H9 (cell line): ENCODE measurements at regions not wholly inside any gene's neighbourhood (a gene's known extent, or its start where the extent isn't known, plus 50 kb on each side); places are given as distances from the start of the nearest gene placed in this dataset.

Experiments used
- DNase-seq: peaks from one replicate; pipeline ENCODE4 v3.0.0-alpha.2; 2017
- H2AFZ ChIP-seq: one replicate; pipeline ENCODE4 v1.6.1; 2013; ENCODE audit warnings: mild to moderate bottlenecking, low read length, control low read depth, moderate library complexity
- H2AK5ac ChIP-seq: 2 replicates; pipeline ENCODE4 v1.6.1; 2013; ENCODE audit warnings: low read length, control low read depth, mixed read lengths; ENCODE audit not compliant: insufficient read length
- H2BK120ac ChIP-seq: one replicate; pipeline ENCODE4 v1.6.1; 2013; ENCODE audit warnings: low read depth, mild to moderate bottlenecking, low read length, control low read depth, inconsistent platforms; ENCODE audit not compliant: poor library complexity, severe bottlenecking
- H2BK12ac ChIP-seq: 2 replicates; pipeline ENCODE4 v1.6.1; 2013; ENCODE audit warnings: low read length, control low read depth, mixed read lengths, low read depth; ENCODE audit not compliant: insufficient read length
- H2BK15ac ChIP-seq: 2 replicates; pipeline ENCODE4 v1.6.1; 2013; ENCODE audit warnings: low read depth, low read length, control low read depth
- H2BK20ac ChIP-seq: one replicate; pipeline ENCODE4 v1.6.1; 2013; ENCODE audit warnings: low read depth, mild to moderate bottlenecking, low read length, control low read depth, inconsistent platforms; ENCODE audit not compliant: poor library complexity, severe bottlenecking
- H2BK5ac ChIP-seq: 2 replicates; pipeline ENCODE4 v1.6.1; 2013; ENCODE audit warnings: low read length, control low read depth, mixed read lengths; ENCODE audit not compliant: insufficient read length
- H3K14ac ChIP-seq: 2 replicates; pipeline ENCODE4 v1.6.1; 2013; ENCODE audit warnings: low read length, control low read depth; ENCODE audit not compliant: insufficient read depth
- H3K18ac ChIP-seq: 2 replicates; pipeline ENCODE4 v1.6.1; 2013; ENCODE audit warnings: low read depth, mild to moderate bottlenecking, mixed read lengths, low read length, control low read depth; ENCODE audit not compliant: insufficient read length
- H3K23ac ChIP-seq: 2 replicates; pipeline ENCODE4 v1.6.1; 2013; ENCODE audit warnings: low read length, control low read depth, mixed read lengths, low read depth; ENCODE audit not compliant: insufficient read length
- H3K23me2 ChIP-seq: 2 replicates; pipeline ENCODE4 v1.6.1; 2013; ENCODE audit warnings: low read depth, mild to moderate bottlenecking, mixed read lengths, low read length, control low read depth; ENCODE audit not compliant: insufficient read length, poor library complexity, severe bottlenecking
- H3K27ac ChIP-seq: 2 replicates; pipeline ENCODE4 v1.5.1; 2013; ENCODE audit warnings: low read length, control low read depth, mixed read lengths, low read depth; ENCODE audit not compliant: insufficient read length
- H3K27me3 ChIP-seq: 2 replicates; pipeline ENCODE4 v1.6.1; 2013; ENCODE audit warnings: low read length, control low read depth, inconsistent platforms; ENCODE audit not compliant: insufficient read depth
- H3K4ac ChIP-seq: 2 replicates; pipeline ENCODE4 v1.6.1; 2013; ENCODE audit warnings: low read depth, mild to moderate bottlenecking, control low read depth, inconsistent platforms, low read length, moderate library complexity
- H3K4me1 ChIP-seq: 2 replicates; pipeline ENCODE4 v1.6.1; 2013; ENCODE audit warnings: low read length, control low read depth, inconsistent platforms; ENCODE audit not compliant: insufficient read depth
- H3K4me2 ChIP-seq: 2 replicates; pipeline ENCODE4 v1.6.1; 2013; ENCODE audit warnings: low read length, control low read depth, mixed read lengths; ENCODE audit not compliant: insufficient read length, insufficient read depth
- H3K56ac ChIP-seq: 2 replicates; pipeline ENCODE4 v1.6.1; 2013; ENCODE audit warnings: low read depth, mild to moderate bottlenecking, mixed read lengths, low read length, control low read depth; ENCODE audit not compliant: insufficient read length
- H3K79me1 ChIP-seq: 2 replicates; pipeline ENCODE4 v1.6.1; 2013; ENCODE audit warnings: low read depth, mild to moderate bottlenecking, moderate library complexity, low read length, control low read depth, inconsistent platforms; ENCODE audit not compliant: insufficient read depth, poor library complexity, severe bottlenecking
- H3K79me2 ChIP-seq: 2 replicates; pipeline ENCODE4 v1.6.1; 2013; ENCODE audit warnings: low read length, control low read depth, inconsistent platforms; ENCODE audit not compliant: insufficient read depth
- H3K9ac ChIP-seq: 2 replicates; pipeline ENCODE4 v1.6.1; 2013; ENCODE audit warnings: low read length, control low read depth, mixed read lengths; ENCODE audit not compliant: insufficient read length; ENCODE audit errors: extremely low read depth
- H3K9me3 ChIP-seq: one replicate; pipeline ENCODE4 v1.6.1; 2013; ENCODE audit warnings: low read depth, low read length, inconsistent platforms; ENCODE audit not compliant: control insufficient read depth
- H3T11ph ChIP-seq: one replicate; pipeline ENCODE4 v1.6.1; 2013; ENCODE audit warnings: mild to moderate bottlenecking, low read length, control low read depth, inconsistent platforms
- H4K20me1 ChIP-seq: one replicate; pipeline ENCODE4 v1.6.1; 2013; ENCODE audit not compliant: control insufficient read depth, insufficient read length, insufficient read depth
- H4K5ac ChIP-seq: 2 replicates; pipeline ENCODE4 v1.6.1; 2013; ENCODE audit warnings: low read depth, mild to moderate bottlenecking, mixed read lengths, low read length, control low read depth; ENCODE audit not compliant: insufficient read length
- H4K8ac ChIP-seq: replicated peaks from 2 replicates; pipeline ENCODE4 v1.6.1; 2013; ENCODE audit warnings: low read length, control low read depth, mixed read lengths, low read depth; ENCODE audit not compliant: insufficient read length
- H4K91ac ChIP-seq: 2 replicates; pipeline ENCODE4 v1.6.1; 2013; ENCODE audit warnings: low read depth, mild to moderate bottlenecking, moderate library complexity, mixed read lengths, low read length, control low read depth; ENCODE audit not compliant: insufficient read length
- H3K27ac Mint-ChIP-seq, 3 experiments: 2 replicates in 2 of 3; 3 replicates in 1 of 3; pipeline ENCODE4 v1.8.0; 2020 to 2021; ENCODE audit warnings: mixed read lengths in 3 of 3, mild to moderate bottlenecking in 1 of 3, moderate library complexity in 1 of 3
- H3K27me3 Mint-ChIP-seq: 2 replicates; pipeline ENCODE4 v1.8.0; 2021; ENCODE audit warnings: low read depth, mild to moderate bottlenecking, moderate library complexity, mixed read lengths
- H3K36me3 Mint-ChIP-seq, 3 experiments: 2 replicates in 2 of 3; 3 replicates in 1 of 3; pipeline ENCODE4 v1.8.0; 2020 to 2021; ENCODE audit warnings: low read depth in 3 of 3, mixed read lengths in 3 of 3; ENCODE audit not compliant: insufficient read depth in 1 of 3
- H3K4me1 Mint-ChIP-seq, 2 experiments: 2 replicates each; pipeline ENCODE4 v1.8.0; 2020; ENCODE audit warnings: mixed read lengths in 2 of 2
- H3K4me3 Mint-ChIP-seq, 2 experiments: 2 replicates in 1 of 2; 3 replicates in 1 of 2; pipeline ENCODE4 v1.8.0; 2020 to 2021; ENCODE audit warnings: mild to moderate bottlenecking in 2 of 2, mixed read lengths in 2 of 2, moderate library complexity in 1 of 2
- H3K9me3 Mint-ChIP-seq, 2 experiments: 2 replicates in 1 of 2; 3 replicates in 1 of 2; pipeline ENCODE4 v1.8.0; 2020; ENCODE audit warnings: mild to moderate bottlenecking in 2 of 2, mixed read lengths in 2 of 2, moderate library complexity in 1 of 2
- WGBS: extraction: QIAGEN DNeasy Blood & Tissue Kit; methylation state at CpG from one replicate; pipeline ENCODE4 v1.1.7; 2013; ENCODE audit warnings: missing lambda C conversion rate, low lambda C conversion rate, mixed read lengths; ENCODE audit not compliant: insufficient read length; ENCODE audit errors: extremely low coverage; 5-methylcytosine and 5-hydroxymethylcytosine counted together
- TF ChIP-seq, protein P1 (sequence below): fragments of 200-600 bp; sonication (generic); conservative IDR thresholded peaks from 3 replicates; pipeline ENCODE4 v1.8.0; 2021; ENCODE audit warnings: antibody characterized with exemption, mild to moderate bottlenecking

GRCh38 chr5:97629276-97629675 is 446.2 kb upstream of the RIOK2 start:
- H3K4me2 ChIP-seq = no peak overlapping the region
- H3K9ac ChIP-seq = no peak overlapping the region
- H3K36me3 Mint-ChIP-seq = no peaks in the 10 kb centered on the region
- no peaks in the 10 kb centered on the region for H3K4me1 ChIP-seq
- no peaks in the 10 kb centered on the region for H3K27me3 Mint-ChIP-seq
- H4K91ac ChIP-seq = no peak overlapping the region
- no peaks in the 10 kb centered on the region for H4K20me1 ChIP-seq
- H3K27ac Mint-ChIP-seq = no peak overlapping the region
- H3K23ac ChIP-seq = no peak overlapping the region
- H3K27me3 ChIP-seq = no peaks in the 10 kb centered on the region
- no peak overlapping the region for H3K4ac ChIP-seq
- H3K9me3 ChIP-seq = no peaks in the 10 kb centered on the region
- H3K56ac ChIP-seq = no peak overlapping the region
- H3K27ac ChIP-seq = no peak overlapping the region
- H3K23me2 ChIP-seq = no peaks in the 10 kb centered on the region
- no peak overlapping the region for H2AFZ ChIP-seq
- H3K14ac ChIP-seq = no peak overlapping the region
- H4K5ac ChIP-seq = no peak overlapping the region
- no peaks in the 10 kb centered on the region for H3K9me3 Mint-ChIP-seq
- H4K8ac ChIP-seq = no peak overlapping the region
- H2AK5ac ChIP-seq = no peak overlapping the region
- no peak overlapping the region for H3K4me3 Mint-ChIP-seq
- no peak overlapping the region for H3T11ph ChIP-seq
- no peak overlapping the region for H2BK15ac ChIP-seq
- no peak overlapping the region for H2BK5ac ChIP-seq
- no peaks in the 10 kb centered on the region for H3K79me1 ChIP-seq
- no peak overlapping the region for H2BK12ac ChIP-seq
- H2BK20ac ChIP-seq = no peak overlapping the region
- no peaks in the 10 kb centered on the region for H3K79me2 ChIP-seq
- DNase-seq = no peak
- no peak overlapping the region for H3K18ac ChIP-seq
- no CpG with 5 or more reads among the region's 4 CpGs for WGBS
- H2BK120ac ChIP-seq = no peak overlapping the region
- H3K4me1 Mint-ChIP-seq = peaks cover 0 to 8% of the 10 kb centered on the region in 2 experiments; a peak in 3 of 4 replicates
- TF ChIP-seq, protein P1, sequence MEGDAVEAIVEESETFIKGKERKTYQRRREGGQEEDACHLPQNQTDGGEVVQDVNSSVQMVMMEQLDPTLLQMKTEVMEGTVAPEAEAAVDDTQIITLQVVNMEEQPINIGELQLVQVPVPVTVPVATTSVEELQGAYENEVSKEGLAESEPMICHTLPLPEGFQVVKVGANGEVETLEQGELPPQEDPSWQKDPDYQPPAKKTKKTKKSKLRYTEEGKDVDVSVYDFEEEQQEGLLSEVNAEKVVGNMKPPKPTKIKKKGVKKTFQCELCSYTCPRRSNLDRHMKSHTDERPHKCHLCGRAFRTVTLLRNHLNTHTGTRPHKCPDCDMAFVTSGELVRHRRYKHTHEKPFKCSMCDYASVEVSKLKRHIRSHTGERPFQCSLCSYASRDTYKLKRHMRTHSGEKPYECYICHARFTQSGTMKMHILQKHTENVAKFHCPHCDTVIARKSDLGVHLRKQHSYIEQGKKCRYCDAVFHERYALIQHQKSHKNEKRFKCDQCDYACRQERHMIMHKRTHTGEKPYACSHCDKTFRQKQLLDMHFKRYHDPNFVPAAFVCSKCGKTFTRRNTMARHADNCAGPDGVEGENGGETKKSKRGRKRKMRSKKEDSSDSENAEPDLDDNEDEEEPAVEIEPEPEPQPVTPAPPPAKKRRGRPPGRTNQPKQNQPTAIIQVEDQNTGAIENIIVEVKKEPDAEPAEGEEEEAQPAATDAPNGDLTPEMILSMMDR = no peak
